HEK293 (cell line): ENCODE measurements at regions not wholly inside any gene's neighbourhood (a gene's known extent, or its start where the extent isn't known, plus 50 kb on each side); places are given as distances from the start of the nearest gene placed in this dataset.

Source experiments
- KLF1 ChIP-seq: fragments of 450-650 bp; formaldehyde crosslinking; IDR thresholded peaks from 2 replicates; pipeline ENCODE4 v1.5.1; 2016; ENCODE audit warnings: missing biosample characterization, missing genetic modification characterization
- KLF17 ChIP-seq: fragments of 450-650 bp; formaldehyde crosslinking; IDR thresholded peaks from 2 replicates; pipeline ENCODE4 v1.5.1; 2016; ENCODE audit warnings: missing biosample characterization, missing genetic modification characterization
- SETDB1 ChIP-seq: IDR thresholded peaks from one replicate; pipeline ENCODE4 v1.6.1; 2017; ENCODE audit warnings: mild to moderate bottlenecking, low read length, moderate library complexity, mixed read lengths; ENCODE audit not compliant: insufficient read length
- YY2 ChIP-seq: fragments of 450-650 bp; formaldehyde crosslinking; IDR thresholded peaks from 2 replicates; pipeline ENCODE4 v1.5.1; 2016; ENCODE audit warnings: missing biosample characterization, missing genetic modification characterization
- ZNF341 ChIP-seq: fragments of 450-650 bp; formaldehyde crosslinking; IDR thresholded peaks from 2 replicates; pipeline ENCODE4; 2016; ENCODE audit warnings: low read depth, missing biosample characterization, missing genetic modification characterization
- ZNF366 ChIP-seq: fragments of 450-650 bp; formaldehyde crosslinking; conservative IDR thresholded peaks from 2 replicates; pipeline ENCODE4 v1.5.1; 2016; ENCODE audit warnings: missing biosample characterization, missing genetic modification characterization
- ZNF658 ChIP-seq: fragments of 450-650 bp; formaldehyde crosslinking; IDR thresholded peaks from 2 replicates; pipeline ENCODE4; 2016; ENCODE audit warnings: missing biosample characterization, missing genetic modification characterization
- ZSCAN23 ChIP-seq: fragments of 450-650 bp; formaldehyde crosslinking; IDR thresholded peaks from 2 replicates; pipeline ENCODE4 v1.5.1; 2016; ENCODE audit warnings: missing biosample characterization, missing genetic modification characterization
- TF ChIP-seq, protein P1 (sequence below): fragments of 450-650 bp; formaldehyde crosslinking; IDR thresholded peaks from 2 replicates; pipeline ENCODE4 v1.5.1; 2016; ENCODE audit warnings: missing biosample characterization, missing genetic modification characterization
- TF ChIP-seq, protein P2 (sequence below): fragments of 450-650 bp; formaldehyde crosslinking; IDR thresholded peaks from 2 replicates; pipeline ENCODE4 v1.5.1; 2017; ENCODE audit warnings: missing biosample characterization, missing genetic modification characterization

GRCh38 chr5:117590944-117591343, 1016.3 kb upstream of the SEMA6A start:
- no peak for TF ChIP-seq ZNF658
- no peak for TF ChIP-seq SETDB1
- TF ChIP-seq ZSCAN23 (tag by site-specific recombination): no peak
- TF ChIP-seq, protein P1, sequence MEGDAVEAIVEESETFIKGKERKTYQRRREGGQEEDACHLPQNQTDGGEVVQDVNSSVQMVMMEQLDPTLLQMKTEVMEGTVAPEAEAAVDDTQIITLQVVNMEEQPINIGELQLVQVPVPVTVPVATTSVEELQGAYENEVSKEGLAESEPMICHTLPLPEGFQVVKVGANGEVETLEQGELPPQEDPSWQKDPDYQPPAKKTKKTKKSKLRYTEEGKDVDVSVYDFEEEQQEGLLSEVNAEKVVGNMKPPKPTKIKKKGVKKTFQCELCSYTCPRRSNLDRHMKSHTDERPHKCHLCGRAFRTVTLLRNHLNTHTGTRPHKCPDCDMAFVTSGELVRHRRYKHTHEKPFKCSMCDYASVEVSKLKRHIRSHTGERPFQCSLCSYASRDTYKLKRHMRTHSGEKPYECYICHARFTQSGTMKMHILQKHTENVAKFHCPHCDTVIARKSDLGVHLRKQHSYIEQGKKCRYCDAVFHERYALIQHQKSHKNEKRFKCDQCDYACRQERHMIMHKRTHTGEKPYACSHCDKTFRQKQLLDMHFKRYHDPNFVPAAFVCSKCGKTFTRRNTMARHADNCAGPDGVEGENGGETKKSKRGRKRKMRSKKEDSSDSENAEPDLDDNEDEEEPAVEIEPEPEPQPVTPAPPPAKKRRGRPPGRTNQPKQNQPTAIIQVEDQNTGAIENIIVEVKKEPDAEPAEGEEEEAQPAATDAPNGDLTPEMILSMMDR (tag by site-specific recombination): no peak
- no peak for TF ChIP-seq YY2 (tag by site-specific recombination)
- TF ChIP-seq KLF17: no peak
- no peak for TF ChIP-seq KLF1 (tag by site-specific recombination)
- TF ChIP-seq ZNF341 (tag by site-specific recombination): no peak
- no peak for TF ChIP-seq ZNF366 (tag by site-specific recombination)
- TF ChIP-seq, protein P2, sequence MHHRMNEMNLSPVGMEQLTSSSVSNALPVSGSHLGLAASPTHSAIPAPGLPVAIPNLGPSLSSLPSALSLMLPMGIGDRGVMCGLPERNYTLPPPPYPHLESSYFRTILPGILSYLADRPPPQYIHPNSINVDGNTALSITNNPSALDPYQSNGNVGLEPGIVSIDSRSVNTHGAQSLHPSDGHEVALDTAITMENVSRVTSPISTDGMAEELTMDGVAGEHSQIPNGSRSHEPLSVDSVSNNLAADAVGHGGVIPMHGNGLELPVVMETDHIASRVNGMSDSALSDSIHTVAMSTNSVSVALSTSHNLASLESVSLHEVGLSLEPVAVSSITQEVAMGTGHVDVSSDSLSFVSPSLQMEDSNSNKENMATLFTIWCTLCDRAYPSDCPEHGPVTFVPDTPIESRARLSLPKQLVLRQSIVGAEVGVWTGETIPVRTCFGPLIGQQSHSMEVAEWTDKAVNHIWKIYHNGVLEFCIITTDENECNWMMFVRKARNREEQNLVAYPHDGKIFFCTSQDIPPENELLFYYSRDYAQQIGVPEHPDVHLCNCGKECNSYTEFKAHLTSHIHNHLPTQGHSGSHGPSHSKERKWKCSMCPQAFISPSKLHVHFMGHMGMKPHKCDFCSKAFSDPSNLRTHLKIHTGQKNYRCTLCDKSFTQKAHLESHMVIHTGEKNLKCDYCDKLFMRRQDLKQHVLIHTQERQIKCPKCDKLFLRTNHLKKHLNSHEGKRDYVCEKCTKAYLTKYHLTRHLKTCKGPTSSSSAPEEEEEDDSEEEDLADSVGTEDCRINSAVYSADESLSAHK (tag by site-specific recombination): no peak
